A549 (cell line): ENCODE measurements at regions not wholly inside any gene's neighbourhood (a gene's known extent, or its start where the extent isn't known, plus 50 kb on each side); places are given as distances from the start of the nearest gene placed in this dataset.

Experiments
- ATAC-seq, 2 experiments: fragments of 200-7000 bp in 1 of 2; fragments of >200 bp in 1 of 2; cut with Nextera tagmentation in 1 of 2; cut with Tn5 transposase in 1 of 2; 3 replicates each; pipeline versions ENCODE4 v1.8.0 to v1.9.1; 2018 to 2020; ENCODE audit warnings: mild to moderate bottlenecking in 1 of 2, moderate library complexity in 1 of 2
- CTCF ChIA-PET: fragments of 300-600 bp; sonication (Branson Sonifier 250); formaldehyde crosslinking; extraction: SDS; loops from one replicate; lab custom pipeline; 2021; ENCODE audit warnings: antibody characterized with exemption, inconsistent platforms; lab: Yijun Ruan, JAX
- POLR2A ChIA-PET: fragments of 350-600 bp; formaldehyde crosslinking; extraction: SDS; loops from one replicate; lab custom pipeline; 2021; ENCODE audit warnings: antibody characterized with exemption, inconsistent platforms; lab: Yijun Ruan, JAX
- DNase-seq, 2 experiments: peaks; one replicate each; pipeline versions ENCODE4 v3.0.0 to v3.0.0-alpha.2; 2011 to 2016; ENCODE audit warnings: low read depth in 1 of 2, low spot score in 1 of 2
- FAIRE-seq: peaks from 2 replicates; lab custom pipeline; 2011; peaks lifted over from hg19 to GRCh38; lab: Jason Lieb, UNC
- H3K27ac ChIP-seq, 2 experiments: fragments of >200 bp; sonication (Bioruptor Twin); formaldehyde crosslinking; 3 replicates each; pipeline ENCODE4 v1.5.1; 2016 to 2017
- H3K4me1 ChIP-seq: fragments of >200 bp; sonication (Bioruptor Twin); formaldehyde crosslinking; 3 replicates; pipeline ENCODE4 v1.6.1; 2016
- H3K4me2 ChIP-seq: fragments of >200 bp; sonication (Bioruptor Twin); formaldehyde crosslinking; 3 replicates; pipeline ENCODE4 v1.6.1; 2016
- H3K4me3 ChIP-seq: fragments of >200 bp; sonication (Bioruptor Twin); formaldehyde crosslinking; 3 replicates; pipeline ENCODE4 v1.5.1; 2016
- H3K9me3 ChIP-seq: fragments of >200 bp; sonication (Bioruptor Twin); formaldehyde crosslinking; 3 replicates; pipeline ENCODE4 v1.6.1; 2016
- BHLHE40 ChIP-seq: IDR thresholded peaks from 2 replicates; pipeline ENCODE4 v1.6.1; 2012; ENCODE audit warnings: low read depth, low read length, inconsistent platforms
- CHD2 ChIP-seq: fragments of 150-350 bp; IDR thresholded peaks from 2 replicates; pipeline ENCODE4 v1.6.1; 2014; ENCODE audit warnings: low read length; ENCODE audit not compliant: partially characterized antibody
- EHF ChIP-seq: fragments of 250-450 bp; sonication (Bioruptor Pico); IDR thresholded peaks from 2 replicates; pipeline ENCODE4 v1.5.0; 2020; ENCODE audit warnings: mild to moderate bottlenecking
- EHMT2 ChIP-seq: fragments of 200-600 bp; sonication (generic); IDR thresholded peaks from 2 replicates; pipeline ENCODE4 v1.6.1; 2016; ENCODE audit warnings: antibody characterized with exemption, low read depth, mild to moderate bottlenecking, moderate library complexity
- FOSB ChIP-seq: fragments of 250-450 bp; sonication (Bioruptor Pico); IDR thresholded peaks from 2 replicates; pipeline ENCODE4 v1.5.0; 2020; ENCODE audit warnings: mild to moderate bottlenecking, moderate library complexity
- FOXS1 ChIP-seq: fragments of 250-450 bp; sonication (Bioruptor Pico); IDR thresholded peaks from 2 replicates; pipeline ENCODE4 v1.5.0; 2020; ENCODE audit warnings: mild to moderate bottlenecking, moderate library complexity
- GATA3 ChIP-seq: IDR thresholded peaks from 2 replicates; pipeline ENCODE4 v1.6.1; 2012; ENCODE audit warnings: borderline replicate concordance
- HEYL ChIP-seq: fragments of 250-450 bp; sonication (Bioruptor Pico); IDR thresholded peaks from 2 replicates; pipeline ENCODE4 v1.8.0; 2021; ENCODE audit warnings: mild to moderate bottlenecking, moderate library complexity
- HOXA7 ChIP-seq: fragments of 250-450 bp; sonication (Bioruptor Pico); IDR thresholded peaks from 2 replicates; pipeline ENCODE4 v1.5.0; 2020; ENCODE audit warnings: mild to moderate bottlenecking, moderate library complexity
- HOXB13 ChIP-seq: fragments of 250-450 bp; sonication (Bioruptor Pico); IDR thresholded peaks from 2 replicates; pipeline ENCODE4 v1.5.0; 2020; ENCODE audit warnings: low read depth, mild to moderate bottlenecking, moderate library complexity
- HOXB5 ChIP-seq: fragments of 250-450 bp; sonication (Bioruptor Pico); IDR thresholded peaks from 2 replicates; pipeline ENCODE4 v1.5.0; 2020; ENCODE audit warnings: mild to moderate bottlenecking, moderate library complexity
- KDM5A ChIP-seq: fragments of 200-600 bp; sonication (generic); IDR thresholded peaks from 2 replicates; pipeline ENCODE4 v1.6.1; 2016; ENCODE audit warnings: antibody characterized with exemption, mild to moderate bottlenecking
- MAFK ChIP-seq: fragments of 450-650 bp; IDR thresholded peaks from 2 replicates; pipeline ENCODE4 v1.6.1; 2014; ENCODE audit not compliant: partially characterized antibody
- NFE2L2 ChIP-seq: fragments of 150-350 bp; conservative IDR thresholded peaks from 2 replicates; pipeline ENCODE4 v1.6.1; 2014; ENCODE audit warnings: low read length
- NPAS2 ChIP-seq: fragments of 250-450 bp; sonication (Bioruptor Pico); IDR thresholded peaks from 2 replicates; pipeline ENCODE4 v1.8.0; 2022; ENCODE audit warnings: mild to moderate bottlenecking, moderate library complexity, borderline replicate concordance
- NR3C1 ChIP-seq: fragments of >200 bp; sonication (Bioruptor Twin); formaldehyde crosslinking; IDR thresholded peaks from 3 replicates; pipeline ENCODE4 v1.6.1; 2017
- PHF8 ChIP-seq: fragments of 200-600 bp; sonication (generic); IDR thresholded peaks from 2 replicates; pipeline ENCODE4 v1.6.1; 2016; ENCODE audit warnings: low read depth, mild to moderate bottlenecking, antibody characterized with exemption, moderate library complexity, borderline replicate concordance
- POLR2A ChIP-seq: IDR thresholded peaks from 2 replicates; pipeline ENCODE4 v1.6.1; 2012; ENCODE audit warnings: mild to moderate bottlenecking, low read length
- POLR2AphosphoS2 ChIP-seq: conservative IDR thresholded peaks from 2 replicates; pipeline ENCODE4 v1.6.1; 2012; ENCODE audit warnings: low read length, improper control_type of control experiment, inconsistent platforms
- RARB ChIP-seq: fragments of 250-450 bp; sonication (Bioruptor Pico); IDR thresholded peaks from 2 replicates; pipeline ENCODE4 v1.8.0; 2021; ENCODE audit warnings: mild to moderate bottlenecking, moderate library complexity
- RCOR1 ChIP-seq: fragments of 150-350 bp; IDR thresholded peaks from 2 replicates; pipeline ENCODE4 v1.6.1; 2014; ENCODE audit warnings: antibody characterized with exemption, low read length, low read depth
- RNF2 ChIP-seq: fragments of 200-600 bp; sonication (generic); IDR thresholded peaks from 2 replicates; pipeline ENCODE4 v1.6.1; 2016; ENCODE audit warnings: low read depth, mild to moderate bottlenecking, antibody characterized with exemption, moderate library complexity, borderline replicate concordance
- SMC3 ChIP-seq: fragments of >200 bp; sonication (Bioruptor Twin); formaldehyde crosslinking; IDR thresholded peaks from 3 replicates; pipeline ENCODE4 v1.6.1; 2018; ENCODE audit warnings: inconsistent platforms
- SREBF2 ChIP-seq: fragments of 450-650 bp; IDR thresholded peaks from 2 replicates; pipeline ENCODE4 v1.6.1; 2014; ENCODE audit warnings: mild to moderate bottlenecking, moderate library complexity
- TFCP2L1 ChIP-seq: fragments of 250-450 bp; sonication (Bioruptor Pico); IDR thresholded peaks from 2 replicates; pipeline ENCODE4 v1.5.0; 2021; ENCODE audit warnings: mild to moderate bottlenecking
- TP53 ChIP-seq: fragments of 250-450 bp; sonication (Bioruptor Pico); IDR thresholded peaks from 2 replicates; pipeline ENCODE4 v1.5.0; 2021; ENCODE audit warnings: mild to moderate bottlenecking, moderate library complexity
- ZNF302 ChIP-seq: fragments of 250-450 bp; sonication (Bioruptor Pico); IDR thresholded peaks from 2 replicates; pipeline ENCODE4 v1.9.0; 2021; ENCODE audit warnings: inconsistent platforms, mild to moderate bottlenecking, moderate library complexity
- ZSCAN20 ChIP-seq: fragments of 250-450 bp; sonication (Bioruptor Pico); IDR thresholded peaks from 2 replicates; pipeline ENCODE4 v1.8.0; 2022; ENCODE audit warnings: mild to moderate bottlenecking, moderate library complexity
- WGBS: methylation state at CpG from one replicate; pipeline ENCODE4 v1.1.6; 2017; ENCODE audit errors: missing lambda C conversion rate; 5-methylcytosine and 5-hydroxymethylcytosine counted together
- TF ChIP-seq, protein P1 (sequence below): IDR thresholded peaks from 2 replicates; pipeline ENCODE4 v1.6.1; 2012; ENCODE audit warnings: low read depth, borderline replicate concordance
- TF ChIP-seq, protein P2 (sequence below): fragments of 250-450 bp; sonication (Bioruptor Pico); IDR thresholded peaks from 2 replicates; pipeline ENCODE4 v1.5.0; 2020; ENCODE audit warnings: low read depth, mild to moderate bottlenecking, moderate library complexity
- TF ChIP-seq, protein P3 (sequence below): fragments of 200-600 bp; sonication (generic); IDR thresholded peaks from 2 replicates; pipeline ENCODE4 v1.6.1; 2016; ENCODE audit warnings: antibody characterized with exemption, mild to moderate bottlenecking, moderate library complexity

DNA sequence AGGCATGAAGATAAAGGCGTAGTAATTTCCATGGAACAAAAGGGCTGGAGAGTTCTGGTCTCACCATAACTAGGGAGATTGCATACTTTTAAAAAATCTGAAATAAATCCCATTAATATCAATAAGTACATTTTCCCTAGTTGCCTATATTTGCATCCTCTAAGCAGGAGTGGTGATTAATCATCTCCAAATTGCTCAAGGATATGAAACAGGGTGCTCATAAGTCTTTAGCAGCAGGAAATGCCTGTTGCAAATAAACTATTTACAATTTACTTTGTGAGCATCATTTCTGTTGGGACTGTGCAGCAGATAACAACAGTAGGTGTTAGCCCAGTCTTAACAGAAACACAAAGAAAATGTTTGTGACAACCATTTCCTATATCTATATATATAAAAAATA is 92.4 kb upstream of the TMEM178A start:
- Histone ChIP-seq H3K4me2 (no peak overlapping the region), H3K4me1 (peaks cover 7% of the 10 kb centered on the region; the same call in 1 of the 3 replicates), H3K27ac (no peak overlapping the region), H3K4me3 (no peak overlapping the region), H3K9me3 (peaks cover 6% of the 10 kb centered on the region; the same call in 2 of the 3 replicates)
- FAIRE-seq (no peak), DNase-seq (no peak), ATAC-seq (no peak)
- ChIA-PET POLR2A (no interaction called here), CTCF (no interaction called here)
- 83% methylated on average over 1 of the region's 1 CpG for WGBS
- TF ChIP-seq EHF (CRISPR knock-in tag) = no peak
- no peak for TF ChIP-seq CHD2
- no peak for TF ChIP-seq ZNF302
- TF ChIP-seq ZSCAN20 (CRISPR knock-in tag) = no peak
- TF ChIP-seq HOXB13 (CRISPR knock-in tag) = no peak
- no peak for TF ChIP-seq RCOR1
- no peak for TF ChIP-seq TP53 (CRISPR knock-in tag)
- TF ChIP-seq BHLHE40 = no peak
- no peak for TF ChIP-seq PHF8
- no peak for TF ChIP-seq POLR2A
- TF ChIP-seq RNF2 = no peak
- TF ChIP-seq POLR2AphosphoS2 = no peak

DNA sequence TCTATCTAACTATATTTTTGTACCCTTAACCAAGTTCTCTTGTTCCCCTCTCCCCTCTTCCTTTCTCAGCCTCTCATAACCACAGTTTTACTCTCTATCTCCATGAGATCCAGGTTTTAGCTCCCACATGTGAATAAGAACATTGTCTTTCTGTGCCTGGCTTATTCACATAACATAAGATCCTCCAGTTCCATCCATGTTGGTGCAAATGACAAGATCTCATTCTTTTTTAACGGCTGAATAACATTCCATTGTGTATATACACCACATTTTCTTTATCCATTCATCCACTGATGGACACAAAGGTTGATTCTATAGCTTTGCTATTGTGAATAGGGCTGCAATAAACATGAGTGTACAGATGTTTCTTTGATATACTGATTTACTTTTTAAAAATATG is 83.9 kb upstream of the TMEM178A start:
- TF ChIP-seq FOXS1 (CRISPR knock-in tag) (no peak), MAFK (no peak), POLR2AphosphoS2 (no peak), SREBF2 (no peak), RARB (CRISPR knock-in tag) (no peak), EHMT2 (no peak), NFE2L2 (no peak), FOSB (no peak), SMC3 (no peak), HEYL (no peak), TFCP2L1 (CRISPR knock-in tag) (no peak), EHF (CRISPR knock-in tag) (no peak), NPAS2 (no peak), GATA3 (no peak), HOXA7 (no peak), HOXB13 (CRISPR knock-in tag) (no peak), KDM5A (no peak), NR3C1 (no peak)
- TF ChIP-seq, protein P1, sequence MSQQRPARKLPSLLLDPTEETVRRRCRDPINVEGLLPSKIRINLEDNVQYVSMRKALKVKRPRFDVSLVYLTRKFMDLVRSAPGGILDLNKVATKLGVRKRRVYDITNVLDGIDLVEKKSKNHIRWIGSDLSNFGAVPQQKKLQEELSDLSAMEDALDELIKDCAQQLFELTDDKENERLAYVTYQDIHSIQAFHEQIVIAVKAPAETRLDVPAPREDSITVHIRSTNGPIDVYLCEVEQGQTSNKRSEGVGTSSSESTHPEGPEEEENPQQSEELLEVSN = no peak
- TF ChIP-seq, protein P2, sequence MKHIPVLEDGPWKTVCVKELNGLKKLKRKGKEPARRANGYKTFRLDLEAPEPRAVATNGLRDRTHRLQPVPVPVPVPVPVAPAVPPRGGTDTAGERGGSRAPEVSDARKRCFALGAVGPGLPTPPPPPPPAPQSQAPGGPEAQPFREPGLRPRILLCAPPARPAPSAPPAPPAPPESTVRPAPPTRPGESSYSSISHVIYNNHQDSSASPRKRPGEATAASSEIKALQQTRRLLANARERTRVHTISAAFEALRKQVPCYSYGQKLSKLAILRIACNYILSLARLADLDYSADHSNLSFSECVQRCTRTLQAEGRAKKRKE (CRISPR knock-in tag) = no peak
- Histone ChIP-seq H3K4me2 (no peak overlapping the region), H3K9me3 (peaks cover 9% of the 10 kb centered on the region), H3K4me3 (no peak overlapping the region), H3K4me1 (no peaks in the 10 kb centered on the region), H3K27ac (no peak overlapping the region)
- FAIRE-seq (no peak), ATAC-seq (no peak), DNase-seq (no peak)
- CTCF ChIA-PET = interaction anchor here (1.1 kb wide), 1 partner anchor 116 kb away, joined by 3 read pairs; no protein-coding TSS in a partner anchor
- POLR2A ChIA-PET = no interaction called here
- 14% methylated on average over 1 of the region's 1 CpG for WGBS

DNA sequence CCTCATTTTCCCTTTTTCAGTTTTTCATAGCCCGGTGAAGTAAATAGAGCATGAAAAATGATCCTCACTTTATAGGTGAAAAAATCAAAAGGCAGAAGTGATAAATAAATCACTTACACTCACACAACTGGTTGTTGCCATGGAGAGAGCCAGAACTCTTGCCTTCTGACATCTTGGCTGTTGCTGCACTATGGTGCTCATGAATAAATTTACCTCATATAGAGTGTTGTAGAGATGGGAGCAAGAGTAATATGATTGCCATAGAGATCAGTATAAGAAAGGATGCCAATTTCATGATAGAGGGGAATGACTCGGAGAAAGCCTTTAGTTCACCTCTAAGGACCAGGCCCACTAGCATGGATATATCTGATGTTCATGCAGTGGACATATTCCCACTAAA is 82.5 kb upstream of the TMEM178A start:
- POLR2A ChIA-PET = no interaction called here
- 65% methylated on average over 2 of the region's 2 CpGs for WGBS
- Histone ChIP-seq H3K4me1 (no peaks in the 10 kb centered on the region), H3K9me3 (peaks cover 9% of the 10 kb centered on the region), H3K4me3 (no peak overlapping the region)
- no peak for FAIRE-seq
- TF ChIP-seq ZNF302 (no peak), RCOR1 (no peak), HOXB5 (CRISPR knock-in tag) (no peak)
- TF ChIP-seq, protein P3, sequence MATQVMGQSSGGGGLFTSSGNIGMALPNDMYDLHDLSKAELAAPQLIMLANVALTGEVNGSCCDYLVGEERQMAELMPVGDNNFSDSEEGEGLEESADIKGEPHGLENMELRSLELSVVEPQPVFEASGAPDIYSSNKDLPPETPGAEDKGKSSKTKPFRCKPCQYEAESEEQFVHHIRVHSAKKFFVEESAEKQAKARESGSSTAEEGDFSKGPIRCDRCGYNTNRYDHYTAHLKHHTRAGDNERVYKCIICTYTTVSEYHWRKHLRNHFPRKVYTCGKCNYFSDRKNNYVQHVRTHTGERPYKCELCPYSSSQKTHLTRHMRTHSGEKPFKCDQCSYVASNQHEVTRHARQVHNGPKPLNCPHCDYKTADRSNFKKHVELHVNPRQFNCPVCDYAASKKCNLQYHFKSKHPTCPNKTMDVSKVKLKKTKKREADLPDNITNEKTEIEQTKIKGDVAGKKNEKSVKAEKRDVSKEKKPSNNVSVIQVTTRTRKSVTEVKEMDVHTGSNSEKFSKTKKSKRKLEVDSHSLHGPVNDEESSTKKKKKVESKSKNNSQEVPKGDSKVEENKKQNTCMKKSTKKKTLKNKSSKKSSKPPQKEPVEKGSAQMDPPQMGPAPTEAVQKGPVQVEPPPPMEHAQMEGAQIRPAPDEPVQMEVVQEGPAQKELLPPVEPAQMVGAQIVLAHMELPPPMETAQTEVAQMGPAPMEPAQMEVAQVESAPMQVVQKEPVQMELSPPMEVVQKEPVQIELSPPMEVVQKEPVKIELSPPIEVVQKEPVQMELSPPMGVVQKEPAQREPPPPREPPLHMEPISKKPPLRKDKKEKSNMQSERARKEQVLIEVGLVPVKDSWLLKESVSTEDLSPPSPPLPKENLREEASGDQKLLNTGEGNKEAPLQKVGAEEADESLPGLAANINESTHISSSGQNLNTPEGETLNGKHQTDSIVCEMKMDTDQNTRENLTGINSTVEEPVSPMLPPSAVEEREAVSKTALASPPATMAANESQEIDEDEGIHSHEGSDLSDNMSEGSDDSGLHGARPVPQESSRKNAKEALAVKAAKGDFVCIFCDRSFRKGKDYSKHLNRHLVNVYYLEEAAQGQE = no peak
- TF ChIP-seq, all 56 proteins: peak for 0
- H3K27ac ChIP-seq = no peak overlapping the region
- no peak overlapping the region for H3K4me2 ChIP-seq
- CTCF ChIA-PET = no interaction called here
- ATAC-seq (no peak), DNase-seq (no peak)
